PC-9 (cell line): ENCODE measurements at regions not wholly inside any gene's neighbourhood (a gene's known extent, or its start where the extent isn't known, plus 50 kb on each side); places are given as distances from the start of the nearest gene placed in this dataset.

Source experiments
- CTCF ChIP-seq: fragments of 200-600 bp; sonication (generic); conservative IDR thresholded peaks from 2 replicates; pipeline ENCODE4 v1.6.1; 2017; ENCODE audit warnings: mixed run types, antibody characterized with exemption, mild to moderate bottlenecking, moderate library complexity
- EZH2 ChIP-seq: fragments of 200-600 bp; sonication (generic); IDR thresholded peaks from 2 replicates; pipeline ENCODE4 v1.8.0; 2017; ENCODE audit warnings: antibody characterized with exemption, low read depth

GRCh38 chr17:68705714-68706076 is 104.5 kb upstream of the FAM20A start:
- TF ChIP-seq CTCF (no peak), EZH2 (no peak)
